ENCODE measurements at regions not wholly inside any gene's neighbourhood (a gene's known extent, or its start where the extent isn't known, plus 50 kb on each side); places are given as distances from the start of the nearest gene placed in this dataset.

DNA sequence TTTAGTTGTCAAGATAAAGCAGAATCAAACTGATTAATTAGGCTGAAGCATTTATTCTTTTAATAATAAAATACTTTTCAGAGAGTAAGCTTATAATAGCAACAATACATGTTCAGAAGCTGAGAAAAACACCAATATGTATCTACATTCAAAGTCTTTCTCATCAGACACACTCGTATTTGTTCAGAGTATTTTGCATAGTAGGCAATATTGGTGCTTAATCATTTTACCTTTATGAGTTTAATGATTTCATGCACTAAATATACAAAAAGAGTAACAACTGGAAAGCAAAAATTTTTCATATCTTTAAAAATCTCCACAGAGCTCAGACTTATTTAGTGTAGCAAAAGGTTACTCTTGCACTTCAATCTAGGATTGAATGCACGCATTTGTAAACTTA, 313.9 kb downstream of the ZEB2 start:
- Histone ChIP-seq H3K36me3 (ENCODE audit: control insufficient read depth, low read depth, low read length) (peaks cover 3% of the 10 kb centered on the region), H3K4me3 (ENCODE audit: low read length) (no peak overlapping the region), H3K27ac (ENCODE audit: low read length) (no peak overlapping the region), H3K4me1 (ENCODE audit: control insufficient read depth, low read depth, low read length) (no peaks in the 10 kb centered on the region), H3K27me3 (ENCODE audit: control insufficient read depth, insufficient read depth, low read length) (no peaks in the 10 kb centered on the region), H3K9ac (ENCODE audit: low read length) (no peak overlapping the region), H3K9me3 (ENCODE audit: control insufficient read depth, low read depth, low read length) (no peaks in the 10 kb centered on the region)

DNA sequence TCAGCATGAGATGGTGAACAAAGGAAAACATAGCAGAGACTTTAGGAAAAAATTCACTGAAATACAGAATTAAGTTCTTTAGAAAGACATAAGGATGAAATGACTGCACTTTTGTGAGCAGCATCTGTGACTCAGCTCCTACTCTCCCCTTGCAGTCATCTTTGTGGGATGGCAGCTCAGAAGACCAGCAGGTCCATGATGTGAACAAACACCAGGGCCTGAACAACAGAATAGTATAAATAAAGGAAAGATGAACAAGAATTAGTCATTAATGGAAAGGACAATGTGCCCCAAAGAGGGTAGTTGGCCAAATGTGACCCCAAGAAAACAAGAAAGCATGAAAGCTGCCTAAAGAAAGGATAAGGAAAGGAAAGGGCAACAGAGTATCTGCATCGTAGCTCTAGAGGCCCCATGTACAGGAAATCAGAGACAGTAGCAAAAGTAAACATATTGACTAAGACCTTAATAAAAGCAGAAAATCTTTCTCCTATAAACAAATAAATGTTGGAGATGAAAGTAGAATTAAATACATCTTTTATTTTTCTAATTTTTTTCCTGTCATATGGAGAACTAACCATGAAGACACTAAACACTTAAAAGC, 318.0 kb downstream of the ZEB2 start:
- H3K27me3 ChIP-seq (ENCODE audit: control insufficient read depth, insufficient read depth, low read length) = no peaks in the 10 kb centered on the region
- H3K9ac ChIP-seq (ENCODE audit: low read length) = no peak overlapping the region
- no peaks in the 10 kb centered on the region for H3K36me3 ChIP-seq (ENCODE audit: control insufficient read depth, low read depth, low read length)
- no peak overlapping the region for H3K27ac ChIP-seq (ENCODE audit: low read length)
- no peak overlapping the region for H3K4me3 ChIP-seq (ENCODE audit: low read length)
- H3K4me1 ChIP-seq (ENCODE audit: control insufficient read depth, low read depth, low read length) = no peaks in the 10 kb centered on the region
- no peaks in the 10 kb centered on the region for H3K9me3 ChIP-seq (ENCODE audit: control insufficient read depth, low read depth, low read length)

DNA sequence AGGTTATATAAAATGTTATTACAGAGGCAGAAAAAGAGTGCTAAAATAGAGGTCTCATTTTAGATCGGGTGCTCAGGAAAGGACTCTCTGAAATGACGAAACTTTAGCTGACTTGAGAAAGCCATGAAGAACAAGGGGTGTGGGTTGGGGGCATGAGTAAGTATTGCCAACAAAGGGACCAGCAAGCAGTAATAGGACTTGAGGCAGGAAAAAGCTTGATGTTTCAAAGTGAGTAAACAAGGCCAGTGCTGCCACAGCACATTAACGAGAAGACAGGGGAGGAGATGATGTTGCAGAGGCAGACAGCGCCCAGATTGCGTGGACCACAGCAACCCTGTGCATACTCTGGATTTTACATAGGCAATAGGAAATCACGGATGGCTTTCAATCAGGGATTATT, 318.8 kb downstream of the ZEB2 start:
- no peaks in the 10 kb centered on the region for H3K4me1 ChIP-seq (ENCODE audit: control insufficient read depth, low read depth, low read length)
- H3K36me3 ChIP-seq (ENCODE audit: control insufficient read depth, low read depth, low read length) = no peaks in the 10 kb centered on the region
- H3K9ac ChIP-seq (ENCODE audit: low read length) = no peak overlapping the region
- H3K4me3 ChIP-seq (ENCODE audit: low read length) = no peak overlapping the region
- H3K9me3 ChIP-seq (ENCODE audit: control insufficient read depth, low read depth, low read length) = no peaks in the 10 kb centered on the region
- no peak overlapping the region for H3K27ac ChIP-seq (ENCODE audit: low read length)
- H3K27me3 ChIP-seq (ENCODE audit: control insufficient read depth, insufficient read depth, low read length) = no peaks in the 10 kb centered on the region

DNA sequence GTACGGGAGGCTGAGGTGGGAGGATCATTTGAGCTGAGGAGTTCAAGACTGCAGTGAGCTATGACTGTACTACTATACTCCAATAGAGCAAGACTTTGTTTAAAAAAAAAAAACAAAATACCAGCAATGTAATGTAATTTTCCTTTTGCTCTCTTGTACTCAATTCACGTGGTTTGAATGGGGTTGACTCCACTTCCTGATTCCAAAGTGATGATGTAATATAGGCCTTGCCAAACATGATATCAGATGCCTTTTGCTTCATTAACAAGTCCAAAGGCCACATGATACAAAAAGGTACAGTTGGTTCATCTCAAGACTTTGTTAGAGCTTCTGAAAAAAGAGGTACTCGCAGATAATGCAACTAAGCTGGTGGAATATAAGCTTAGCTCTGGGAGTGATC, 321.8 kb downstream of the ZEB2 start:
- H3K4me3 ChIP-seq (ENCODE audit: low read length) = no peak overlapping the region
- no peaks in the 10 kb centered on the region for H3K9me3 ChIP-seq (ENCODE audit: control insufficient read depth, low read depth, low read length)
- H3K36me3 ChIP-seq (ENCODE audit: control insufficient read depth, low read depth, low read length) = no peaks in the 10 kb centered on the region
- H3K27ac ChIP-seq (ENCODE audit: low read length) = no peak overlapping the region
- H3K4me1 ChIP-seq (ENCODE audit: control insufficient read depth, low read depth, low read length) = no peaks in the 10 kb centered on the region
- H3K27me3 ChIP-seq (ENCODE audit: control insufficient read depth, insufficient read depth, low read length) = no peaks in the 10 kb centered on the region
- no peak overlapping the region for H3K9ac ChIP-seq (ENCODE audit: low read length)

DNA sequence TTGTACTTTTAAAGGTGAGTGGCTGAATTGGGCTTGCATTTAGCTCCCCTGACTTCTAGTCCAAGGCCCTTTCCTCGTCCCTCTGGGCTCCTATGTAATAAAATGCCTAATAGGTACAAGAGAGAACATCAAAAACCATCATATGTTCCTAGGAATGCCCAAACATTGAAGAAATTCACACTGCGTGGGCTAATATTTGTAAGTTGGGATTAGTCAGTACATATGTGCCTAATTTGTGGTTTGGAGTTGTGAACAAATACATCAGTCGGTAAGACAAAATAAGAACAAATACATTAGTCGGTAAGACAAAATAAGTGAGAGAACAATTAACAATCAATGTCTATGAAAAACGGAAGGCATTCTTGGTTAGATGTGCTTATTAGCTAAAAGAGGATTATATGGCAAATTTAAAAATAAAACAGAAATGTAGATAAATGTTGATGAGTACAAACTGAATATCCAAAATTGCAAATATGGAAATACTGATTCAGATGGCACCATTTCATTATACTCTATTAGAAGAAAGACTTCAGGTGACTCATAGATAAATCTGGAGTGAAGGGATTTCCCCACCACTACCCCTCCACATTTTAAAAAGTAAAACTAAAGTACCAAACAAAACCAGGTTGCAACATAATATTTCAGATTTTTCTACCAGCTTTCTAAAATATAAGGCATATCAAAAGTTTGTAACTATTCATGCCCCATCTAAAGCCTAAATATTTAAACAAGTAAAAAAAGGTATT, 325.4 kb downstream of the ZEB2 start:
- no peak overlapping the region for H3K9ac ChIP-seq (ENCODE audit: low read length)
- H3K9me3 ChIP-seq (ENCODE audit: control insufficient read depth, low read depth, low read length) = no peaks in the 10 kb centered on the region
- H3K36me3 ChIP-seq (ENCODE audit: control insufficient read depth, low read depth, low read length) = no peaks in the 10 kb centered on the region
- H3K27me3 ChIP-seq (ENCODE audit: control insufficient read depth, insufficient read depth, low read length) = no peaks in the 10 kb centered on the region
- no peak overlapping the region for H3K27ac ChIP-seq (ENCODE audit: low read length)
- H3K4me1 ChIP-seq (ENCODE audit: control insufficient read depth, low read depth, low read length) = no peaks in the 10 kb centered on the region
- no peak overlapping the region for H3K4me3 ChIP-seq (ENCODE audit: low read length)

- Histone ChIP-seq H3K4me3 (ENCODE audit: low read length) (no peak overlapping the region), H3K36me3 (ENCODE audit: control insufficient read depth, low read depth, low read length) (no peaks in the 10 kb centered on the region), H3K27me3 (ENCODE audit: control insufficient read depth, insufficient read depth, low read length) (no peaks in the 10 kb centered on the region), H3K9ac (ENCODE audit: low read length) (no peak overlapping the region), H3K9me3 (ENCODE audit: control insufficient read depth, low read depth, low read length) (no peaks in the 10 kb centered on the region), H3K27ac (ENCODE audit: low read length) (no peak overlapping the region), H3K4me1 (ENCODE audit: control insufficient read depth, low read depth, low read length) (no peaks in the 10 kb centered on the region)
Observed at GRCh38 chr2:144190908-144191605, 328.9 kb downstream of the ZEB2 start.

GRCh38 chr2:144183727-144184126, 336.2 kb downstream of the ZEB2 start:
- Histone ChIP-seq H3K9ac (ENCODE audit: low read length) (no peak overlapping the region), H3K4me1 (ENCODE audit: control insufficient read depth, low read depth, low read length) (no peaks in the 10 kb centered on the region), H3K36me3 (ENCODE audit: control insufficient read depth, low read depth, low read length) (no peaks in the 10 kb centered on the region), H3K9me3 (ENCODE audit: control insufficient read depth, low read depth, low read length) (no peaks in the 10 kb centered on the region), H3K27me3 (ENCODE audit: control insufficient read depth, insufficient read depth, low read length) (no peaks in the 10 kb centered on the region), H3K4me3 (ENCODE audit: low read length) (no peak overlapping the region), H3K27ac (ENCODE audit: low read length) (no peak overlapping the region)

GRCh38 chr2:144181001-144181400, 338.9 kb downstream of the ZEB2 start:
- Histone ChIP-seq H3K27me3 (ENCODE audit: control insufficient read depth, insufficient read depth, low read length) (no peaks in the 10 kb centered on the region), H3K4me1 (ENCODE audit: control insufficient read depth, low read depth, low read length) (no peaks in the 10 kb centered on the region), H3K9ac (ENCODE audit: low read length) (no peak overlapping the region), H3K36me3 (ENCODE audit: control insufficient read depth, low read depth, low read length) (no peaks in the 10 kb centered on the region), H3K9me3 (ENCODE audit: control insufficient read depth, low read depth, low read length) (no peaks in the 10 kb centered on the region), H3K4me3 (ENCODE audit: low read length) (no peak overlapping the region), H3K27ac (ENCODE audit: low read length) (no peak overlapping the region)

- Histone ChIP-seq H3K27me3 (ENCODE audit: control insufficient read depth, insufficient read depth, low read length) (no peaks in the 10 kb centered on the region), H3K27ac (ENCODE audit: low read length) (no peak overlapping the region), H3K9ac (ENCODE audit: low read length) (no peak overlapping the region), H3K4me3 (ENCODE audit: low read length) (no peak overlapping the region), H3K9me3 (ENCODE audit: control insufficient read depth, low read depth, low read length) (no peaks in the 10 kb centered on the region), H3K36me3 (ENCODE audit: control insufficient read depth, low read depth, low read length) (no peaks in the 10 kb centered on the region), H3K4me1 (ENCODE audit: control insufficient read depth, low read depth, low read length) (no peaks in the 10 kb centered on the region)
Observed at GRCh38 chr2:144180131-144180530, 339.8 kb downstream of the ZEB2 start.

GRCh38 chr2:144170179-144170578, 349.7 kb downstream of the ZEB2 start:
- Histone ChIP-seq H3K9me3 (ENCODE audit: control insufficient read depth, low read depth, low read length) (no peaks in the 10 kb centered on the region), H3K36me3 (ENCODE audit: control insufficient read depth, low read depth, low read length) (no peaks in the 10 kb centered on the region), H3K27me3 (ENCODE audit: control insufficient read depth, insufficient read depth, low read length) (no peaks in the 10 kb centered on the region), H3K4me1 (ENCODE audit: control insufficient read depth, low read depth, low read length) (no peaks in the 10 kb centered on the region), H3K4me3 (ENCODE audit: low read length) (no peak overlapping the region), H3K27ac (ENCODE audit: low read length) (no peak overlapping the region), H3K9ac (ENCODE audit: low read length) (no peak overlapping the region)

GRCh38 chr2:144166743-144167142, 353.2 kb downstream of the ZEB2 start:
- H3K36me3 ChIP-seq (ENCODE audit: control insufficient read depth, low read depth, low read length) = no peaks in the 10 kb centered on the region
- no peaks in the 10 kb centered on the region for H3K9me3 ChIP-seq (ENCODE audit: control insufficient read depth, low read depth, low read length)
- H3K9ac ChIP-seq (ENCODE audit: low read length) = no peak overlapping the region
- H3K27ac ChIP-seq (ENCODE audit: low read length) = no peak overlapping the region
- H3K27me3 ChIP-seq (ENCODE audit: control insufficient read depth, insufficient read depth, low read length) = no peaks in the 10 kb centered on the region
- H3K4me1 ChIP-seq (ENCODE audit: control insufficient read depth, low read depth, low read length) = no peaks in the 10 kb centered on the region
- no peak overlapping the region for H3K4me3 ChIP-seq (ENCODE audit: low read length)

Measured in iPS-18a (cell line).